Heart right ventricle (tissue), 16 donors: ENCODE measurements at regions not wholly inside any gene's neighbourhood (a gene's known extent, or its start where the extent isn't known, plus 50 kb on each side); places are given as distances from the start of the nearest gene placed in this dataset.

Source experiments
- ATAC-seq, 8 donors: fragments of 200-7000 bp; cut with Tn5 transposase; one replicate each; pipeline ENCODE4 v1.9.1; 2020; ENCODE audit warnings: mild to moderate bottlenecking in 8 of 8, moderate library complexity in 8 of 8, moderate number of reproducible peaks in 1 of 8
- DNase-seq, 2 donors: peaks; one replicate each; pipeline ENCODE4 v3.0.0-alpha.2; 2020
- H3K27ac ChIP-seq, 10 donors: fragments of 200-600 bp; sonication (generic) in 2 of 10; one replicate each; pipeline versions ENCODE4 v1.5.0 to v1.8.0; 2020 to 2022; ENCODE audit warnings: mild to moderate bottlenecking in 3 of 10
- H3K27me3 ChIP-seq, 7 donors: fragments of 200-600 bp; one replicate each; pipeline ENCODE4 v1.8.0; 2021 to 2022; ENCODE audit warnings: mild to moderate bottlenecking in 2 of 7
- H3K36me3 ChIP-seq, 9 donors: fragments of 200-600 bp; sonication (generic) in 1 of 9; one replicate each; pipeline versions ENCODE4 v1.5.0 to v1.8.0; 2020 to 2022; ENCODE audit warnings: mild to moderate bottlenecking in 2 of 9
- H3K4me1 ChIP-seq, 9 donors: fragments of 200-600 bp; sonication (generic) in 1 of 9; one replicate each; pipeline versions ENCODE4 v1.5.0 to v1.8.0; 2020 to 2022; ENCODE audit warnings: mild to moderate bottlenecking in 4 of 9
- H3K4me3 ChIP-seq, 10 donors: fragments of 200-600 bp; sonication (generic) in 2 of 10; one replicate each; pipeline versions ENCODE4 v1.5.0 to v1.8.0; 2020 to 2022; ENCODE audit warnings: mild to moderate bottlenecking in 7 of 10, moderate library complexity in 2 of 10
- H3K9me3 ChIP-seq, 11 donors: fragments of 200-600 bp in 10 of 11; sonication (generic) in 2 of 11; one replicate each; pipeline versions ENCODE4 v1.5.0 to v1.8.0; 2013 to 2022; ENCODE audit warnings: mild to moderate bottlenecking in 2 of 11, control low read depth in 1 of 11, moderate library complexity in 1 of 11
- WGBS, 2 donors: extraction: QIAGEN DNeasy Blood & Tissue Kit; methylation state at CpG; one replicate each; pipeline ENCODE4 v1.1.7; 2013; ENCODE audit warnings: inconsistent platforms in 1 of 2; 5-methylcytosine and 5-hydroxymethylcytosine counted together
- intact Hi-C, 10 donors: fragments of 100-400 bp; cut with DNase I; formaldehyde crosslinking; loops; one replicate each; pipeline versions ENCODE4 v1.11.1 to v1.14.2; 2022
- TF ChIP-seq, protein P1 (sequence below), 9 donors: fragments of 200-600 bp; sonication (generic) in 2 of 9; IDR thresholded peaks; one replicate each; pipeline versions ENCODE4 v1.5.0 to v1.8.0; 2021 to 2022; ENCODE audit warnings: antibody characterized with exemption in 9 of 9, mild to moderate bottlenecking in 5 of 9, moderate library complexity in 1 of 9
- donor health status: Arrhythmogenic right ventricular cardiomyopathy.
- donor health status: ischemic (EF 13 %, LVEDD 7.1; RV severe dilation, severe dysfunction).
- donor health status: healthy with polysubstance abuse.
- donor health status: DM: no; HTN: yes; CAD: no.
- donor health status: DM: no; HTN: no; CAD: no.
- donor health status: ischemic (EF 25% LVEDD 6.9; RV normal size, moderate dysfunction).
- donor health status: ischemic (EF 25% LVEDD 5.7; RV mildly dilated, moderate dysfunction).
- donor health status: healthy.
- donor health status: DM: yes; HTN: yes; CAD: no.
- donor health status: Ischemic cardiomyopathy.
- donor health status: ischemic (EF 35%, LVEDD 5.7; RV mildly dilated, moderate dysfunction).
- donor health status: nonischemic (EF 11% LVEDD 7.7; RV severe dilation, severe dysfunction).
- donor health status: DM: yes; HTN: yes; CAD: no.
- donor health status: PGD.
- donor health status: ischemic (EF 29% LVEDD 5.4; RV normal size, mild dysfunction).
- donor health status: nonischemic (EF 23%, LVEDD 6.1; RV moderate dilation, normal function).

DNA sequence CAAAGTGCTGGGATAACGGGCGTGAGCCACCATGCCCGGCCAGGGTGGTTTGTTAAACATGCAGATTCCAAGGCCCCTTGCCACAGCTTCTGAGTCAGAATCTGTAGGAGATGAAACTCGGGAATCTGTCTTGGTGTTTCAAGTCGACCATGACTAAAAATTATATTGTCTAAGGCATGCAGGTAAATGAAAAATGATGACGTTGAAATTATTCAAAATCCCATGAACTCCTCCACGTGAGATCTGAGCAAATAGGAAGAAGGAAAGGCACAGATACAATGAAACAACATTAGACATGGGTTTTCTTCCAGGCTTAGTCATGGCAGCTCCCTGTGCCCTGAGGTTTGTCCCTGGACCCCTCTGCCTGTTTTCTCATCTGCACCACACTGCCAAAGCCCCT lies 172.0 kb upstream of the CMC1 start:
- Histone ChIP-seq H3K27me3 (no peaks in the 10 kb centered on the region), H3K27ac (no peak overlapping the region), H3K9me3 (peaks cover 0 to 31% (median 11%) of the 10 kb centered on the region in 11 donors), H3K36me3 (no peaks in the 10 kb centered on the region), H3K4me1 (no peaks in the 10 kb centered on the region), H3K4me3 (no peak overlapping the region)
- ATAC-seq: no peak
- TF ChIP-seq, protein P1, sequence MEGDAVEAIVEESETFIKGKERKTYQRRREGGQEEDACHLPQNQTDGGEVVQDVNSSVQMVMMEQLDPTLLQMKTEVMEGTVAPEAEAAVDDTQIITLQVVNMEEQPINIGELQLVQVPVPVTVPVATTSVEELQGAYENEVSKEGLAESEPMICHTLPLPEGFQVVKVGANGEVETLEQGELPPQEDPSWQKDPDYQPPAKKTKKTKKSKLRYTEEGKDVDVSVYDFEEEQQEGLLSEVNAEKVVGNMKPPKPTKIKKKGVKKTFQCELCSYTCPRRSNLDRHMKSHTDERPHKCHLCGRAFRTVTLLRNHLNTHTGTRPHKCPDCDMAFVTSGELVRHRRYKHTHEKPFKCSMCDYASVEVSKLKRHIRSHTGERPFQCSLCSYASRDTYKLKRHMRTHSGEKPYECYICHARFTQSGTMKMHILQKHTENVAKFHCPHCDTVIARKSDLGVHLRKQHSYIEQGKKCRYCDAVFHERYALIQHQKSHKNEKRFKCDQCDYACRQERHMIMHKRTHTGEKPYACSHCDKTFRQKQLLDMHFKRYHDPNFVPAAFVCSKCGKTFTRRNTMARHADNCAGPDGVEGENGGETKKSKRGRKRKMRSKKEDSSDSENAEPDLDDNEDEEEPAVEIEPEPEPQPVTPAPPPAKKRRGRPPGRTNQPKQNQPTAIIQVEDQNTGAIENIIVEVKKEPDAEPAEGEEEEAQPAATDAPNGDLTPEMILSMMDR (IDR thresholded peaks at IDR 0.05): no peak
- intact Hi-C loops: no loop called here
- no peak for DNase-seq
- 75 to 82% methylated on average over 7 of the region's 7 CpGs for WGBS, 2 donors

DNA sequence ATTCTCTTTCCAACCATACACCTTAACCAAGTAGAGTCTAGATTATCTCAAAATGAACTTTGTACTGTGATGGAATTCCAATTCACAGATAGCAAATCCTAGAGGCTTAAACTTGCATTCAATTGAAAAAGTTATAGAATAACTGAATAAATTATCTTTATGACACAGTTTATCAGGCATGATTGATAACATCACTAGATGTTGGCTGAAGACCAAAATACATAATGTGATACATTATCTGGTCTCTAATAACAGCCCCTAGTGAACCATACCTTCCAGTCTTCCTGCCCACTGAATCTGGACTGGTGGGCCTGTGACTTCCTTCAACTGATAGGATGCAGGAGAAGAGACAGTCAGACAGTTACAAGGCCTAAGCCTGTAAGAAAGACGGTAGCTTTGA lies 165.2 kb upstream of the CMC1 start:
- no peaks in the 10 kb centered on the region for H3K27me3 ChIP-seq
- intact Hi-C loops: loop anchor here in 1 of 10 donors (10.0 kb wide), 1 partner anchor 209 kb away; no protein-coding TSS in a partner anchor
- H3K4me1 ChIP-seq: no peaks in the 10 kb centered on the region
- H3K27ac ChIP-seq: no peak overlapping the region
- DNase-seq (no peak), ATAC-seq (no peak)
- H3K4me3 ChIP-seq: no peak overlapping the region
- no peaks in the 10 kb centered on the region for H3K36me3 ChIP-seq
- TF ChIP-seq, protein P1 (IDR thresholded peaks at IDR 0.05): no peak
- H3K9me3 ChIP-seq: no peaks in the 10 kb centered on the region
- WGBS, 2 donors: 88 to 93% methylated on average over 1 of the region's 1 CpG

DNA sequence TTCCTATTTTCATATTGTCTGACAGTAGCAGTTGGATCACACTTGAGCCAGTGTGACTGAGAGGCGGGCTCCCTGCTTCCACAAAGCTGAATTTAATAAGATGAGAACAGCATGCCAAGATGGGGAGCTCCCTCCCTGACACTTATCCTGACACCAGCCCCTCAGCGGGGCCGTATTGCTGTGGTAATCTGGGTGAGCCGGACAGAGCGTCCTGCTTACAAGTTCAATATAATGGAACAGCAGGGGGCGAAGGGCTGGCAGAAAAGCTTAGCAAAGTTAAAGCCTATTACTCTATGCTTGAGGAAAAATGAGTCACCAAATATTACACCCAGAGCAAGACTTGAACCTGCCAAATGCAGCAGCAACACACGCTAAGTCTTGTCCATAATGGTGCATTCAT lies 163.8 kb upstream of the CMC1 start:
- no peak overlapping the region for H3K27ac ChIP-seq
- TF ChIP-seq, protein P1 (IDR thresholded peaks at IDR 0.05): peak in 5 of 9 donors; percentile 10 to 35 (median 28)
- no peaks in the 10 kb centered on the region for H3K4me1 ChIP-seq
- no peaks in the 10 kb centered on the region for H3K27me3 ChIP-seq
- H3K9me3 ChIP-seq: no peaks in the 10 kb centered on the region
- H3K36me3 ChIP-seq: no peaks in the 10 kb centered on the region
- DNase-seq (peak in 1 of 2 donors; percentile 20), ATAC-seq (peak in 3 of 8 donors; percentile 61 to 65 (median 64))
- H3K4me3 ChIP-seq: no peak overlapping the region
- intact Hi-C loops: loop anchor here in 1 of 10 donors (10.0 kb wide), 1 partner anchor 207 kb away; no protein-coding TSS in a partner anchor
- WGBS, 2 donors: 49 to 50% methylated on average over 7 of the region's 7 CpGs

DNA sequence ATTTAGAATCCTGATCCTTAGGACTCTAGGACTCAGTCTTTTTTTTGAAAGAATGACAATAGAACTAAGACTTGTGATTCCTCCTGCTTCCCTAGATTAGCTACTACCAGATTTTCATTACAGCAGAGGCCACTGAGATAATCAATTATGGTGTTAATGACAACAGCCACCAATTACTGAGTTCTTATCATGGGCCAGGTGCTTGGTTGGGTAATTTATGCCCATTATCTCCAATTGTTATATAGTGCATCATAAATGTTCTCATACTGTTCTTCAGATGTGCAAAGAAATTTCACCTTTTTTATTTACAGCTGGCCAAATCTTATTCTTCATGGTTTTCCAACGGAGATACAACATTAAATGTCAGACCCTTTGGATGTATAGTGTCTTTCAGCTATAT lies 162.9 kb upstream of the CMC1 start:
- ATAC-seq: no peak
- Histone ChIP-seq H3K27ac (no peak overlapping the region), H3K4me1 (no peaks in the 10 kb centered on the region), H3K27me3 (peaks cover 0 to 4% (median 0%) of the 10 kb centered on the region in 7 donors), H3K36me3 (no peaks in the 10 kb centered on the region), H3K9me3 (no peaks in the 10 kb centered on the region), H3K4me3 (no peak overlapping the region)
- TF ChIP-seq, protein P1 (IDR thresholded peaks at IDR 0.05): no peak
- 69 to 78% methylated on average over 1 of the region's 1 CpG for WGBS, 2 donors
- intact Hi-C loops: loop anchor here in 1 of 10 donors (10.0 kb wide), 1 partner anchor 206 kb away; no protein-coding TSS in a partner anchor
- DNase-seq: no peak
